ENCODE measurements at regions not wholly inside any gene's neighbourhood (a gene's known extent, or its start where the extent isn't known, plus 50 kb on each side); places are given as distances from the start of the nearest gene placed in this dataset.
"Not testable (repeated sequence)": the region's sequence is repeated elsewhere in the genome, so short reads cannot be mapped to it uniquely, and the experiment has no call there.

GRCh38 chr5:19241690-19242089, 746.3 kb downstream of the CDH18 start:
- no peaks in the 10 kb centered on the region for H3K36me3 ChIP-seq (replicated peaks in 1 of 2; ENCODE audit: control insufficient read depth in 1 of 2, insufficient read depth in 2 of 2, low read length in 2 of 2)
- no peak overlapping the region for H3K9ac ChIP-seq (ENCODE audit: insufficient read depth, low read length, poor library complexity, severe bottlenecking)
- intact Hi-C loops (cut with micrococcal nuclease), result no loop called here
- peaks cover 0 to 11% (median 8%) of the 10 kb centered on the region in 7 donors for H3K9me3 Mint-ChIP-seq
- no peaks in the 10 kb centered on the region for H3K27me3 ChIP-seq (ENCODE audit: control insufficient read depth in 2 of 2, insufficient read depth in 2 of 2, low read length in 2 of 2)
- peaks cover 0 to 3% (median 2%) of the 10 kb centered on the region in 3 donors for H3K27me3 Mint-ChIP-seq (ENCODE audit: low read depth in 3 of 3)
- no peaks in the 10 kb centered on the region for H3K36me3 Mint-ChIP-seq
- H3K4me1 Mint-ChIP-seq, result no peaks in the 10 kb centered on the region
- H3K4me1 ChIP-seq (ENCODE audit: control insufficient read depth in 1 of 2, insufficient read depth in 2 of 2, low read length in 2 of 2), result no peaks in the 10 kb centered on the region
- no peak overlapping the region for H3K4me2 ChIP-seq (replicated peaks; ENCODE audit: extremely low read depth, low read length, poor library complexity, severe bottlenecking)
- H4K20me1 ChIP-seq (ENCODE audit: insufficient read depth, low read length), result no peaks in the 10 kb centered on the region
- 80% methylated on average over 1 of the region's 1 CpG for WGBS (ENCODE audit: insufficient coverage)
- no peak for DNase-seq
- H3K79me2 ChIP-seq (ENCODE audit: insufficient read depth, low read length), result no peaks in the 10 kb centered on the region
- H3K9me3 ChIP-seq (replicated peaks in 1 of 2; ENCODE audit: control insufficient read depth in 1 of 2, insufficient read depth in 1 of 2, low read length in 2 of 2), result peaks cover 10 to 12% of the 10 kb centered on the region in 2 donors
- no peak overlapping the region for H3K27ac Mint-ChIP-seq
- H3K4me3 ChIP-seq (replicated peaks in 1 of 3; ENCODE audit: low read depth in 2 of 3, low read length in 3 of 3), result no peak overlapping the region
- H3K27ac ChIP-seq (ENCODE audit: low read depth in 1 of 2, low read length in 2 of 2), result no peak overlapping the region
- no peak overlapping the region for H3K4me3 Mint-ChIP-seq
- no peak for TF ChIP-seq CTCF (IDR thresholded peaks at IDR 0.05)
- no peak overlapping the region for H2AFZ ChIP-seq (ENCODE audit: insufficient read depth, low read depth, low read length, poor library complexity, severe bottlenecking)

GRCh38 chr5:19246191-19246590, 741.8 kb downstream of the CDH18 start:
- H3K4me3 Mint-ChIP-seq; H3K27ac ChIP-seq (ENCODE audit: low read depth in 1 of 2, low read length in 2 of 2); H3K4me3 ChIP-seq (replicated peaks in 1 of 3; ENCODE audit: low read depth in 2 of 3, low read length in 3 of 3); H3K4me1 ChIP-seq (ENCODE audit: control insufficient read depth in 1 of 2, insufficient read depth in 2 of 2, low read length in 2 of 2); H4K20me1 ChIP-seq (ENCODE audit: insufficient read depth, low read length); intact Hi-C loops (cut with micrococcal nuclease); H3K27me3 ChIP-seq (ENCODE audit: control insufficient read depth in 2 of 2, insufficient read depth in 2 of 2, low read length in 2 of 2); H3K4me1 Mint-ChIP-seq; H3K27ac Mint-ChIP-seq; H3K9ac ChIP-seq (ENCODE audit: insufficient read depth, low read length, poor library complexity, severe bottlenecking); DNase-seq; H3K36me3 ChIP-seq (replicated peaks in 1 of 2; ENCODE audit: control insufficient read depth in 1 of 2, insufficient read depth in 2 of 2, low read length in 2 of 2); H3K36me3 Mint-ChIP-seq; H2AFZ ChIP-seq (ENCODE audit: insufficient read depth, low read depth, low read length, poor library complexity, severe bottlenecking); H3K27me3 Mint-ChIP-seq (ENCODE audit: low read depth in 3 of 3); H3K79me2 ChIP-seq (ENCODE audit: insufficient read depth, low read length); H3K4me2 ChIP-seq (replicated peaks; ENCODE audit: extremely low read depth, low read length, poor library complexity, severe bottlenecking): not testable (repeated sequence)
- WGBS (ENCODE audit: insufficient coverage), result no CpG with 5 or more reads among the region's 1 CpG
- peaks cover 12 to 17% of the 10 kb centered on the region in 2 donors for H3K9me3 ChIP-seq (replicated peaks in 1 of 2; ENCODE audit: control insufficient read depth in 1 of 2, insufficient read depth in 1 of 2, low read length in 2 of 2)
- peaks cover 0 to 12% (median 8%) of the 10 kb centered on the region in 7 donors for H3K9me3 Mint-ChIP-seq

Data from CD14-positive monocyte (primary cell).